HL-60/S4 treated with retinoic acid at 250 ng/mL for 4 days and 3 days (cell line): ENCODE measurements at regions not wholly inside any gene's neighbourhood (a gene's known extent, or its start where the extent isn't known, plus 50 kb on each side); places are given as distances from the start of the nearest gene placed in this dataset.

Experiments used
- in situ Hi-C: fragments of 300-500 bp; cut with MboI; formaldehyde crosslinking; loops from 2 replicates; pipeline ENCODE4 v1.7.0; 2022; ENCODE audit warnings: low sequenced_read_pairs

DNA sequence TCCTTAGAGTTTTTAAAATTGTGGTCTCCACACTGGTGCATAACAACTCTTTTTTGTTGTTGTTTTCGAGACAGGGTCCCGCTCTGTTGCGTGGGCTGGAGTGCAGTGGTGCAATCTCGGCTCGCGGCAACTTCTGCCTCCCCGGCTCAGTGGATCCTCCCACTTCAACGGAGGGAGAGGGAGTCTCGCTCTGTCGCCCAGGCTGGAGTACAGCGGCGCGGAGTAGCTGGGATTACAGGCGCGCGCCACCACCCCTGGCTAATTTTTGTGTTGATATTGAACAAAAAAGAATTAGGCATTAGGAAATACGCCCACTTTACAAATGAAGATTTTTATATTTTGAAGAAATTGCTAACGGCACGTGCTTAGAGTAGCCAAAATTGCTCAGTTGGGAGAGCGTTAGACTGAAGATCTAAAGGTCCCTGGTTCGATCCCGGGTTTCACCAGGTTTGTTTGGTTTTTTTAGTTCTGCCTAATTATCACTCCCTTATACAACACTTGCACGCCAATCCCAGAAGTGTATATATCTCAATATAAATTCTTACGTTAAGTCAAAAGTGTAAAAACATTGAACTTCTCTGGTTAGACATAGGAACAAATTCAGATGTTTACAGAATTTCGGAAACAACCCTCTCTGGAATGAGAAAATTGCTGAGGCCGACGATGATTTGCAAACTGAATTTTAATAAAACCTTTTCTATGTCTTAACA, 159.6 kb downstream of the TRIM27 start:
- in situ Hi-C loops: no loop called here

- in situ Hi-C loops: no loop called here
Observed at GRCh38 chr6:28764761-28765282, 159.0 kb downstream of the TRIM27 start.

DNA sequence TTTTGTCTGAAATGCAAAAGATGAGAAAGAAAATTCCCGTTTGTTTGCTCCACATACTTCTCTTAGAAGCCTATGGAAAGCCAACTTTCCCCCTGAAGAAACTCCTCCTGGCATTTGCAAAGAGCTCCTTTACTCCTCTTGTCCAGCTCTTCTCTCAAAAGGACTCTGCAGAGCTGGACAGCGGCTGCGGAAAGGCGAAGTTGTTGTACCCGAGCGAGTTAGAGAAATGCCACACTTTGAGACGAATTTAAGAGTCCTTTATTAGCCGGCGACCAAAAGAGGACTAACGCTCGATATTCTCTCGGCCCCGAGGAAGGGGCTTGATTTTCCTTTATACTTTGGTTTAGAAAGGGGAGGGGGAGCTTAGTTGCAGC, 157.8 kb downstream of the TRIM27 start:
- in situ Hi-C loops: no loop called here

DNA sequence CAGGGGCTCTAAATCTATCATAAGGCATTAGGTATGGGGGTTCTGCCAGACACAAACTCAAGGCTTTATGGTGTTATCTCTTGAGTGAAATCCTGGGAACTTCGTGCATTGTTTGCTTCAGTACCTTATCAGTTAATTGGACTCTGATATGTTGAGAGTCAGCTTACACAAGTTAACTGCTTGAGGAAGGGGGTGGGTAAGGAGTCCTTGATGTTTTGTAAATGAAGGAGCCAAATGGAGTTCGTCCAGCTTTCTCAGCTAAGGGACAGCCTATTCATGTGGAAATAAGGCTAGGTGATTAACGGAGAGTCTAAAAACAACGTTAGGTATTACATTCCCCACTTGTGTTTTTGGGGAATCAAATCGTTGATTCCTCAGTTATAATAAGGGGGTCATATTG, 157.4 kb downstream of the TRIM27 start:
- in situ Hi-C loops: no loop called here

GRCh38 chr6:28767133-28767532, 156.7 kb downstream of the TRIM27 start:
- in situ Hi-C loops: no loop called here

DNA sequence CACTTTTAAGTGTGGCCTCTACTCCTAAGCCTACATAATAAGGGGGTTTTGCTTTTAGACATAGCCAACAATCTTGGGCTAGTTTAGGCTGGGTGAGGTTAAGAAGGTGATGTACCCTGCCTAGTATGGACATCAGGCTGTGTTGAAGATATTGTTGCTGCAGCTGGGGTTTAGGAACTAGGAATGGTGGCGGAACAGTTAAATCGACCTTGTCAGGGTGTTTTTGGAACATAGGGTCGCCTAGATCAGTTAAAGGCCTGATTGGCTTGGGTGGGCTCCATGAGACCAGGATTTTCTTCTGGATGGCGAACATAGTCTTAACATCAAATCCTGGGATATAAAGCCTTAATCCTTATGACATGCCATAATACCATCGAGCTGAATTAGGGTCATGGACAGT, 156.1 kb downstream of the TRIM27 start:
- in situ Hi-C loops: no loop called here

DNA sequence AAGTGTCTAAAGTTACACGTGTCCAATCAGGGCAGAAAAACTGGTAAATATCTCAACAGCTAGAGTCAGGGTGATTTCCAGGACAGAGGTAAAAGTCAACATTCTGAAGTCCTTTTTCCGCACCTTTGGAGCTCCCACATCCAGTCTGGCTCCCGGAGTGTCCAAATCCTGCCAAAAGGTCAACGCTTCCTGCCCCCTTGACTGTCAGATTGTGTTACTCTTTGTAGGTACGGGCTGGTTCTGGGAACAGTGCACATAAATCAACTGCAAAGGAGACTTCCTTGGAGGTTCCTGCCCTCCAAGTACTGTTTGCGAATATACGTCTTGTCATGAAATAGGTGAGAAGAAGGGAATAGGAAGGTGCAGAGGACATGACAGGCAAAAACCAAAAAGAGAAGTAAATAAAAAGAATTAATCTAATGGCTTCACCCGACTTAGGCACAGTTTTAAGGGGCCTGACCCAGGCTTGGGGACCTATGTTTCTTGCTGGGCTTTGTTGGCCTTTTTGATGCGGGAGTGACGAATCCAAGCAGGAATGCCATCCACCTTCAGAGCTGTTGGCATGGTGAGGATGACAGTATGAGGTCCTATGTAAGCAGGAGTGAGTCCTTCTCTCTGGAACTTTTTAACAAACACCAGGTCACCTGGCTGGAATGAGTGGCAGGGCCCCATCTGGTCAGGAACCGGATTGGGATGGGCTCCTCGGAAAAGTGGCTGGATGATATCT, 155.4 kb downstream of the TRIM27 start:
- in situ Hi-C loops: no loop called here

- in situ Hi-C loops: no loop called here
Observed at GRCh38 chr6:28769626-28770402, 154.0 kb downstream of the TRIM27 start.

GRCh38 chr6:28770732-28771131, 153.1 kb downstream of the TRIM27 start:
- in situ Hi-C loops: no loop called here

GRCh38 chr6:28771401-28772267, 152.2 kb downstream of the TRIM27 start:
- in situ Hi-C loops: no loop called here

DNA sequence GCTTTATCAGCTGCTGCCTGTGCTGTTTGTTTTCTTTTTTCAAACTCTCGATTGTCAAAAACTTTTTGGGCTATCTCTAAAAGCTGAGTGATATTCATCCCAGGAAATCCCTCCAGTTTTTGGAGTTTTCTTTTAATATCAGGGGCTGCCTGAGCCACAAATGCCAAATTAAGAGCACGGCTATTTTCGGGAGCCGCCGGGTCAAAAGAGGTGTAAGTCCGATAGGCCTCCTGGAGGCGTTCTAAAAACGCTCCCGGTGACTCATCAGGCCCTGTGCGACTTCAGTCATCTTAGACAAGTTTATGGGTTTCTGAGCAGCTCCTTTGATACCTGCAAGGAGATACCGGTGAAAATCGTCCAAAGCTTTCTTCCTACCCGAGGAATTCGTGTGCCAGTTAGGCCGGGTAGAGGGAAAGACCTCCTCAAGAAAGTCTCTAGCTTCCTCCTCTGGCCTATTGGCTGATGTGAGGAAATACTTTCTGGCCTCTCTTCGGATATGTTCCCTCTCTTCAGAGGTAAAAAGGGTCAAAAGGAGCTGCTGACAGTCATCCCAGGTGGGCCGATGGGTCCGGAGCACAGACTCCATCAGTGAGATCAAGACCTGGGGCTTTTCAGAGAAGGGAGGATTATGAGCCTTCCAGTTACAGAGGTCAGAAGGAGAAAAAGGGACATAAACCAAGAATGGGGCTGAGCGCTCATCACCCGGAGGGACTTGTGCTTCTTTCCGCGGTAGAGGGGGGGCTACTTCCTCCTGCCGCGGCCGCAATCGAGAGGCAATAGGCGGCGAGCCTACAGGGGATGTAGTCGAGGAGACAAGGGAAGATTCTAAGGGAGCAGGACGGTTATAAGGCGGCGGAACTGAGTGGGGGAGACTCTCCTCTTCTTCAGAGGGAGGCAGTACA, 151.1 kb downstream of the TRIM27 start:
- in situ Hi-C loops: no loop called here

DNA sequence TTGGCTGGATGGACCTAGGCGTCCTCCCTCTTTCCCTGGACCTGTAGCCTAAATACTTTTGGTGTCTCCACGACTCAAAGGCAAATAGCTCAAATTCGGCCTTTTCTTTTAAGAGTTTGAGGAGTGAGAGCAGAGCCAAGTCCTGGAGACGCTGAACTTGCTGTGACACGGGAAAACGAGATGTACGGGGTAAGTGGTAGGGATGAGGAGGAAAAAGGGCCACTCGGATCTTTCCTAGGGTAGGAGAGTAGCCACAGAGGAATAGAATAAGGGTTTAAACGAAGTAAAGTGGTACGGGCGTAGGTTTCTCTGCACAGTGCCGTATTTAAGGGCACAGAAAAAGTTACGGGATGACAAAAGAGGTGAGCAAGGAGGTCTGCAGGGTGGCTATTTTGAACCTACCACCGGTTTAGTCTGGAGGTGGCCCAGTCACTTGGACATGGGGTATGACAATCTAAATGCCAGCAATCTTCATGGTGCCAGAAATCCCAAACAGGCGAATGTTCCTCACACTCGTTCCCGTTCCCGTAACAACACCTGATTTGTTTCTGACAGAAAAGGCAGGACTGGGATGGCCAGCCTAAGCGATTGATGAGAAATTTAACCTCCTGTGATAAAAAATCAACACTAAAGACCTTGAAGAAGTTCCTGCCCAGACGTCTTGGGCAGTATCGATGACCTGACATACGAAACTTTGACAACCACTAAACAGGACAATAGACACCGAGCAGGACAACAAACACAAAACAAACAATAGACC, 149.3 kb downstream of the TRIM27 start:
- in situ Hi-C loops: no loop called here

DNA sequence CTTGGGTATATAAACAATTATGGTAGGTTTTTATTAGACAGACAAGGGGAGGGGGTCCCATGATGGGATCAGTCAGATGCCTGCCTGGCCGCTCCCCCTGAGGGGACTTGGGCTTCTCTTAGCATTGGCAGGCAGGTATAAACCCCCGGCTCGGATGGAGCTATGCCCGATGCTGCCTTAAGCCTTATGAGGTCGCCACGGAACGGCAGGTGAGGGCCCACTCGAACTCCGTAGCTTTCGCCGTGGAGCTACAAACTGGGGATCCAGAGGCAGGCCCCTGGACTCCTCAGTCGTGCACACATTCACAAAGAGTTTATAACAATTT, 148.8 kb downstream of the TRIM27 start:
- in situ Hi-C loops: no loop called here

DNA sequence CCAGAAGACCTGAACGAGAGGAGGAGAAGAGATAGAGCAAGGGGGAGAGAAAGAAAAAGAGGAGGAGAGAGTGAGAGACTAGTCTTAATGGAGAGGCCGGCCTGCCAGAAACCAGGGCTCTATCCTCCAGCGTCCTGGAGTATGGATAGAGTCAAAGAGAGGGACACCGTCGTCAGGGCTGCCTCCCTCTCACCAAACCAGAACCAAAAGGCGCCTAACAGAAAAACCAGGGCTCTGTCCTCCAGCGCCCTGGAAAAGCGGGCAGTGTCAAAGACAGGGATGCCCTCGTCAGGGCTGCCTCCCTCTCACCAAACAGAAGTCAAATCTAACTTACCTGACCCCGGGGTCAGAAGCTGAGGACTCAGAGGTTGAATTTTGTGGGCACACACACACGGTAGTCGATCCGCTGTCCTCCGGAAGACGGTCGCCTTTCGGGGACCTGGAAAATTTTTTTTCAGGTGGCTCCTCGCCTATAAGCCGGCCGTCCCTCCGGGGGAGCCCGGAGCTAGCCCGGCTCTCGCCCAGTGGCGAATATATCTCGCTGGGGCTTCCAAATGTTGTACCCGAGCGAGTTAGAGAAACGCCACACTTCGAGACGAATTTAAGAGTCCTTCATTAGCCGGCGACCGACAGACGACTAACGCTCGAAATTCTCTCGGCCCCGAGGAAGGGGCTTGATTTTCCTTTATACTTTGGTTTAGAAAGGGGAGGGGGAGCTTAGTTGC, 148.2 kb downstream of the TRIM27 start:
- in situ Hi-C loops: no loop called here

DNA sequence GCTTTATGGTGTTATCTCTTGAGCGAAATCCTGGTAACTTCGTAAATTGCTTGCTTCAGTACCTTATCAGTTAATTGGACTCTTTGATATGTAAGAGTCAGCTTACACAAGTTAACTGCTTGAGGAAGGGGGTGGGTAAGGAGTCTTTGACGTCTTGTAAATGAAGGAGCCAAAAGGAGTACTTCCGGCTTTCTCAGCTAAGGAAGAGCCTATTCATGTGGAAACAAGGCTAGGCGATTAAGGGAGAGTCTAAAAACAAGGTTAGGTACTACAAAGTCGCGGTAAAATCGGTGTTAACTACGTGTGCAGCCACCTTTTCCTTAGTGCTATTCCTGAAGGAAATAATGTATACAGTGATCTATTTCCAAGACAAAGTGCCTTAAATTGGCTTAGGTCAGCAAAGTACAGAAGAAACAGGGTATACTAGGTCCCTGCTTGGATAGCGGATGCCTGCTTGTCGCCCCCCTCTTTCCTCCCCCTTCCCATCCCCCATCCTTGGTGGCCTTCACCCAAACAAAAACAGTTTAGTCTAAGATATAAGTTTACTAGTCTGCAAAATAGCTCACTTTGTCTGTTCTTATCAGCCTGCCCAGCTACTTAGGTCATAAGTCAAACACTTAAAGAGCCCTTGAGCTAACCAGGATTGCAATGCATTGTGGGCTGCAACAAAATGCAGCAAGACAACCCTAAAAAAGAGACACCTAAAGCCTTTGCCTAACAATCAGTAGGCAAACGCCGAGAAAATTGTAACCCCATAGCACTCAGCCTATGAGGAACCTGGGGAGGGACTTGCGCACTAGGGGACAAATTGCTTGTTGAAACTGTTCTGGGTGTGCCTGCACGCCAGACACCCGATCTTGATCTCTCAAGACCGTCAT, 147.3 kb downstream of the TRIM27 start:
- in situ Hi-C loops: no loop called here

- in situ Hi-C loops: no loop called here
Observed at GRCh38 chr6:28777147-28777461, 146.7 kb downstream of the TRIM27 start.

DNA sequence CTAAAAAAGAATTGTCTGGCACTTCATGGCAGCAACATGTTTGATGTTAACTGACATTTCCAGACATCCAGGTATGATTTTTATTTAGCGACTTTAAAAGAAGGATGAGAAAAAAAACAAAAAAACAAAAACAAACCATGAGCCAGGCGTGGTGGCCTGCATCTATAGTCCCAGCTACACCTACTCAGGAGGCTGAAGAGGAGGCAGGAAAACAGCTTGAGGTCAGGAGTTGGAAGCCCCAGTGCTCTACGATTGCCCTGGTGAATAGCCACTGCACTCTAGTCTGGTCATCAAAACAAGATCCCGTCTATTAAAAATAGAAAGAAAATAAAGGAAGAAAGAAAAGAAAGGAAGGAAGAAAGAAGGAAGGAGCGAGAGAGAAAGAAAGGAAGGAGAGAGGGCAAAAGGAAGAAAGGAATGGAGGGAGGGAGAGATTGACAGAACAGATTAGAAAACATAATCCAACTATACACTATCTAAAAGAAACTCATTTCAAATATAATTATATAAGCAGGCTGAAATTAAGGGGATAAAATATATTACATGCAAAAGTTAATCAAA, 141.6 kb downstream of the TRIM27 start:
- in situ Hi-C loops: no loop called here
